ENCODE measurements at regions not wholly inside any gene's neighbourhood (a gene's known extent, or its start where the extent isn't known, plus 50 kb on each side); places are given as distances from the start of the nearest gene placed in this dataset.

DNA sequence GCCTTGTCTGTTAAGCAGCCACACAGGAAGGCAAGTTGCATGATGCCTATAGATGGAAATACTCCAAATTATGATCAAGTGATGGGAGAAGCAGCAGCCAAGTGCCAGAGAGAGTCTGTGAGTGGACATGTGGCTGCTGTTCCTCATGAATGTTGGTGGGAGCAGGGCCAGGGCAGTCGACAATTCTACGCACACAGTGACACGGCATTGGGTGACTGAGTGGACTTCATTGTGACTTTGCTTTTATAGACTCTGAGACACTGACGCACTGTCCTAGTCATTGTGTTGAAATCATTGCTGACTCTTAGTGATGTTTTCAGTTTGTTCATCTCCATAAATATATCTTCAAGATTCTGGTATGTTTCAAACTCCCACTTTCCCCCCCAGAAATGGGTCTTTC lies 246.3 kb upstream of the SEMA6D start:
- Histone ChIP-seq H3K4me3 (ENCODE audit: low read depth, low read length, poor library complexity, severe bottlenecking) (no peak overlapping the region), H3K79me2 (ENCODE audit: insufficient read depth, low read depth, low read length) (no peaks in the 10 kb centered on the region), H3K36me3 (ENCODE audit: insufficient read depth, low read length) (no peaks in the 10 kb centered on the region), H3K9me2 (ENCODE audit: insufficient read depth, low read length) (no peaks in the 10 kb centered on the region), H3K27ac (ENCODE audit: low read depth, low read length, poor library complexity, severe bottlenecking) (no peak overlapping the region), H3K9me3 (ENCODE audit: low read length) (no peaks in the 10 kb centered on the region), H3K4me1 (ENCODE audit: insufficient read depth, low read length, poor library complexity, severe bottlenecking) (no peaks in the 10 kb centered on the region), H4K20me1 (ENCODE audit: insufficient read depth, low read length) (no peaks in the 10 kb centered on the region), H2AFZ (ENCODE audit: low read length) (no peak overlapping the region; the same call in 1 of the 2 replicates), H3K4me2 (ENCODE audit: low read length) (no peak overlapping the region)
- intact Hi-C loops (cut with micrococcal nuclease; ENCODE audit: unreplicated experiment), result no loop called here
- TF ChIP-seq, protein P1, sequence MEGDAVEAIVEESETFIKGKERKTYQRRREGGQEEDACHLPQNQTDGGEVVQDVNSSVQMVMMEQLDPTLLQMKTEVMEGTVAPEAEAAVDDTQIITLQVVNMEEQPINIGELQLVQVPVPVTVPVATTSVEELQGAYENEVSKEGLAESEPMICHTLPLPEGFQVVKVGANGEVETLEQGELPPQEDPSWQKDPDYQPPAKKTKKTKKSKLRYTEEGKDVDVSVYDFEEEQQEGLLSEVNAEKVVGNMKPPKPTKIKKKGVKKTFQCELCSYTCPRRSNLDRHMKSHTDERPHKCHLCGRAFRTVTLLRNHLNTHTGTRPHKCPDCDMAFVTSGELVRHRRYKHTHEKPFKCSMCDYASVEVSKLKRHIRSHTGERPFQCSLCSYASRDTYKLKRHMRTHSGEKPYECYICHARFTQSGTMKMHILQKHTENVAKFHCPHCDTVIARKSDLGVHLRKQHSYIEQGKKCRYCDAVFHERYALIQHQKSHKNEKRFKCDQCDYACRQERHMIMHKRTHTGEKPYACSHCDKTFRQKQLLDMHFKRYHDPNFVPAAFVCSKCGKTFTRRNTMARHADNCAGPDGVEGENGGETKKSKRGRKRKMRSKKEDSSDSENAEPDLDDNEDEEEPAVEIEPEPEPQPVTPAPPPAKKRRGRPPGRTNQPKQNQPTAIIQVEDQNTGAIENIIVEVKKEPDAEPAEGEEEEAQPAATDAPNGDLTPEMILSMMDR (conservative IDR thresholded peaks at IDR 0.05; ENCODE audit: low read length), result no peak
- TF ChIP-seq EZH2phosphoT487 (IDR thresholded peaks at IDR 0.05; ENCODE audit: borderline replicate concordance, low read depth, low read length), result no peak
- CTCF ChIA-PET (ENCODE audit: unreplicated experiment), result no interaction called here
- BruUV-seq (replicated peaks), result no TSS peak
- POLR2A ChIA-PET, result no interaction called here
- DNase-seq (ENCODE audit: low spot score), result no peak

DNA sequence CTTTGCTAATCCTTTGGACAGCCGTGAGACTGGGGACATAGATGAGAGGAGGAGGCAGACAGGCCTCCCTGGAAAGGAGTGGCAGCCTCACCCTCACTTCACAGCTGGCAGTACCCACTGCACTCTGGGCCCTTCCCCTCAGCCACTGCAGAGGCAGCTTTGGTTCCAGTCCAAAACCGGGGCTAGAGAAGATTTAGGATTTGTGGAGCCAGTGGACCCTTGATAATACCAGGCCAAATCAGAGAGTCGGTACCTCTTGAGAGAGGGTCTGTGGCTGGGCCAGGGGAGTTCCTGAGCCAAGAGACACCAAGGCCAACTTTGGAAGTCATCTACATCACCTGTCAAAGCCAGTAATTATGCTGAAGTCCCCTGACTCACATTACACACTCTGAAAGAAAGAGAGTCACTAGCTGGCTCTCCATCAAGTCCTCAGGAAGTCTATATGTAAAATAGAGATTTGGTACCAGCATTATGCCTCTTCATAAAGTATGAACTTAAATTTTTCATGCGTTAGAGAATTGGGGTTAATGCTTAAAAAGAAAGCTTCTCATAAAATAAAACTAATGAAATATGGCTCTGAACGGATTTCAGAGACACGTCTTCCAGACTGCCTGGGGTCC lies 244.1 kb upstream of the SEMA6D start:
- no peaks in the 10 kb centered on the region for H3K79me2 ChIP-seq (ENCODE audit: insufficient read depth, low read depth, low read length)
- no peak overlapping the region for H3K4me3 ChIP-seq (ENCODE audit: low read depth, low read length, poor library complexity, severe bottlenecking)
- H3K9me2 ChIP-seq (ENCODE audit: insufficient read depth, low read length), result no peaks in the 10 kb centered on the region
- ChIA-PET CTCF (ENCODE audit: unreplicated experiment) (no interaction called here), POLR2A (interaction anchor here (0.9 kb wide), 1 partner anchor 23 kb away, joined by 3 read pairs; no protein-coding TSS in a partner anchor)
- BruUV-seq (replicated peaks), result no TSS peak
- H3K4me2 ChIP-seq (ENCODE audit: low read length), result no peak overlapping the region
- H3K36me3 ChIP-seq (ENCODE audit: insufficient read depth, low read length), result no peaks in the 10 kb centered on the region
- no peak overlapping the region for H2AFZ ChIP-seq (ENCODE audit: low read length)
- DNase-seq (ENCODE audit: low spot score), result no peak
- TF ChIP-seq, protein P1 (conservative IDR thresholded peaks at IDR 0.05; ENCODE audit: low read length), result no peak
- TF ChIP-seq EZH2phosphoT487 (IDR thresholded peaks at IDR 0.05; ENCODE audit: borderline replicate concordance, low read depth, low read length), result no peak
- H3K9me3 ChIP-seq (ENCODE audit: low read length), result no peaks in the 10 kb centered on the region
- intact Hi-C loops (cut with micrococcal nuclease; ENCODE audit: unreplicated experiment), result no loop called here
- no peaks in the 10 kb centered on the region for H4K20me1 ChIP-seq (ENCODE audit: insufficient read depth, low read length)
- H3K27ac ChIP-seq (ENCODE audit: low read depth, low read length, poor library complexity, severe bottlenecking), result no peak overlapping the region
- no peaks in the 10 kb centered on the region for H3K4me1 ChIP-seq (ENCODE audit: insufficient read depth, low read length, poor library complexity, severe bottlenecking)

DNA sequence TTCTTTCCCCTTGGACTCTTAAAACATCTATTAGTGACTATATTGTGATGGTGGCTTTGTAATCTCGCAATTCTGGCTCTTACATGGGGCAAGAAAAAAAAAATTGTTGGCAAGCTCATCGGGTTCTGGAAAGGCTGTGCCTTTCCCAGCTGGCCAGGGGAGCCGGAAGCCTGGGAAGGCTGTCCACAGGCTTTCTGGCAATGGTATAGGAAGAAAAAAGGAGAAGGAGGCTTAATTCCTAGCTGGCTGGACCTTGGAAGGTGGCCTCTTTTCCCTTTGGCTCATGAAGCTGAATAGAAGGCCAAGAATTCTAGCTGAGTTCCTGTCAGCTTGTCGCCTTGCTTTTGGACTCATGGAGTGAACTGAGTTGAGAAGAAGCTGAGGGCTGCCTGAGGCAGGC lies 243.5 kb upstream of the SEMA6D start:
- intact Hi-C loops (cut with micrococcal nuclease; ENCODE audit: unreplicated experiment), result no loop called here
- Histone ChIP-seq H3K9me3 (ENCODE audit: low read length) (no peaks in the 10 kb centered on the region), H3K9me2 (ENCODE audit: insufficient read depth, low read length) (no peaks in the 10 kb centered on the region), H3K4me1 (ENCODE audit: insufficient read depth, low read length, poor library complexity, severe bottlenecking) (no peaks in the 10 kb centered on the region), H3K4me3 (ENCODE audit: low read depth, low read length, poor library complexity, severe bottlenecking) (no peak overlapping the region), H3K36me3 (ENCODE audit: insufficient read depth, low read length) (no peaks in the 10 kb centered on the region), H2AFZ (ENCODE audit: low read length) (no peak overlapping the region), H3K79me2 (ENCODE audit: insufficient read depth, low read depth, low read length) (no peaks in the 10 kb centered on the region), H4K20me1 (ENCODE audit: insufficient read depth, low read length) (no peaks in the 10 kb centered on the region), H3K27ac (ENCODE audit: low read depth, low read length, poor library complexity, severe bottlenecking) (no peak overlapping the region), H3K4me2 (ENCODE audit: low read length) (no peak overlapping the region)
- ChIA-PET POLR2A (interaction anchor here (0.9 kb wide), 1 partner anchor 22 kb away, joined by 3 read pairs; no protein-coding TSS in a partner anchor), CTCF (ENCODE audit: unreplicated experiment) (no interaction called here)
- no TSS peak for BruUV-seq (replicated peaks)
- DNase-seq (ENCODE audit: low spot score), result no peak
- TF ChIP-seq, protein P1 (conservative IDR thresholded peaks at IDR 0.05; ENCODE audit: low read length), result no peak
- TF ChIP-seq EZH2phosphoT487 (IDR thresholded peaks at IDR 0.05; ENCODE audit: borderline replicate concordance, low read depth, low read length), result no peak

Data from OCI-LY7 (cell line).